HG03439 (cell line): ENCODE measurements at regions not wholly inside any gene's neighbourhood (a gene's known extent, or its start where the extent isn't known, plus 50 kb on each side); places are given as distances from the start of the nearest gene placed in this dataset.

Experiments used
- ATAC-seq: cut with Tn5 transposase; IDR thresholded peaks from one replicate; pipeline ENCODE4 v1.9.1; 2021; ENCODE audit warnings: mild to moderate bottlenecking, moderate library complexity; ENCODE audit not compliant: unreplicated experiment

DNA sequence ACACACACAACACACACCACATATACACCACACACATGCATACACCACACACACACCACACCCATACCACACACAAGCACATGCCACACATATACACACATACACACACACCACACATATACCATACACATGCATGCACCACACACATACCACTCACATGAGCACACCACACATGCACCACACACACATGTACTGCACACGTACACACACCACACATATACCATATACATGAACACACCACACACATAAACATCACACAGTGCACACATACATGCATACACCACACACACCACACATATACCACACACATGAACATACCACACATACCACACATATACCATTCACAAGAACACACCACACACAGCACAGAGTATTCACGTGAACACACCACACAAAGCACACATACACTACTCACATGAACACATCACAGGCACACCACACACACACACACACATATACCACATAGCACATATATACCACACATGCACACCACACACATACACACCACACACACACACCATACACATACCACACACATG lies 219.9 kb upstream of the RAB6C start:
- ATAC-seq: no peak

DNA sequence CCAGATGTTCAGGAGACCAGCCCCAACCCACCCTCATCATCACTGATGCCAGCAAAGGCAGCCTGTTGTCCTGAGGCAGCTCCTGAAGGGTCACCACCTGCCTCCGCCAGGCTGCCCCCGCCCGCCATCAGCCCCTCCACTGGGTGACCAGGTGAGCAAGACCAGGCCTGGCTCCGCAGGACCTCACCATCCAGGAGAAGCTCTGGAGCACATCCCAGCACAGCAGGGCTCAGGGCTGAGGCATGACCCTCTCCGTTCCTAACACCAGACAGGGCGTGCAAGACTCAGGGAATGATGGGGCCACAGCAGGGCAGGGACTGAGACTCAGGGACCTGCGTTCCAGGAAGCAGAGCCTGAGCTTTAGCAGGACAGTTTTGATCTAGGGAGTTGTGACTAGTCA lies 218.8 kb upstream of the RAB6C start:
- no peak for ATAC-seq

GRCh38 chr2:129761569-129762021 lies 217.9 kb upstream of the RAB6C start:
- no peak for ATAC-seq

GRCh38 chr2:129762386-129763189 lies 216.9 kb upstream of the RAB6C start:
- no peak for ATAC-seq

GRCh38 chr2:129763190-129763846 lies 216.1 kb upstream of the RAB6C start:
- no peak for ATAC-seq

DNA sequence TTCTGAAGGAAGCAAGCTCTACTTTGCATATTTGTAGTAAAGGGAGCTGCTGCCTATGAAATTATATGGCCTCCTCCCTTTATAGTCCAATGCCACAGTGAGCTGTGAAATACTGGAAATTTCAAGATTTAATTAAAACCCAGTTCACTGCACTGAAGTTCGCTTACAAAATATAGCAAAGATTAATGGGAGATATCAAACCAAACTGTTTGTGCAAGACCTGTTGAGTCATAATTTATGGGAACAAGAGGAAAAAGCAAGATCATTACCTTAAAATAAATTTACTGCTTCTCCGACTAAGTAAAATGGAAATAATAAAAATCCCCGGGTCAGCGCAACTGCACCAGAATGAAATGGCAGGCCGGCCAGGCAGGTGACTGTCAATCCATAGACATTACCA lies 215.5 kb upstream of the RAB6C start:
- ATAC-seq: no peak

DNA sequence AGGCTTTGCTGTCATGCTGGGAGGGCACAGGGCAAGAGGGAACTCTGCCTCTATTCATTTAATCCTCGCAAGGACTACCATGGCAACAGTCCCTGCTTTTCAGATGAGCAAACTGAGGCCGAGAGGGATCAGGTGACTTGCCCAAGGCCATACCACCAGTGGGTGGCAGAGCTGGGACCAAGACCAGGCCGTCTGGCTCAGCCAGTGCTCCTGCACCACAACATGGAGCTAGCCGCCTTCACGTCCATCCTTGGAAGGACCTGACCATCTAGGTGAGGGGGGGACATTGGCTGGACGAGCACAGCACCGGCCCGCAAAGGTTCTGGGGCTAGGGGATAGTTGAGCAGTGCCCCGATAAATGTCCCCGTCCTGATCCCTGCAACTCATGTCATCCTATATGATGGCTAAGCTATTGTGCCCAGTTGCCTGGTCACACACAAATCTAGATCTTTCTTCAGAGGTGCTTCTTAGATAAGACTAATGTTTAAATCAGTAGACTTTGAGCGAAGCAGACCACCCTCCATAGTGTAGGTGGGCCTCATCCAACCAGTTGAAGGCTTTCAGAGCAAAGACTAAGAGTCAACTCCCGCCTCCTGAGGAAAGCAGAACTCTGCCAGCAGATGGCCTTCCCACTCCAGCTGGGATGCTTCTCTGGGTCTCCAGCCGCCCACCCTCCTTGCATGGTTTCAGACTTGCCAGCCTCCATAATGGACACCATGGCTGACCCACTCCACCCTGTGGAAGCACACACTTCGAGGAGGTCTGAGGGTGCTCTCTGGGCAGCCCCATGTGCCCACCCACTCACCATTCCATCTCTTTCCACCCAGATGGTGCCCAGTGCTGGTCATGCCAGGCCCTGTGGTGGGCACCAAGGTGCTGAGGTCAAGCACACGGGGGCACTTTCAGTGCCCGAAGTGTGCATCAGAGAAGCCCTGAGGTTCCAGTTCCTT lies 214.8 kb upstream of the RAB6C start:
- no peak for ATAC-seq

DNA sequence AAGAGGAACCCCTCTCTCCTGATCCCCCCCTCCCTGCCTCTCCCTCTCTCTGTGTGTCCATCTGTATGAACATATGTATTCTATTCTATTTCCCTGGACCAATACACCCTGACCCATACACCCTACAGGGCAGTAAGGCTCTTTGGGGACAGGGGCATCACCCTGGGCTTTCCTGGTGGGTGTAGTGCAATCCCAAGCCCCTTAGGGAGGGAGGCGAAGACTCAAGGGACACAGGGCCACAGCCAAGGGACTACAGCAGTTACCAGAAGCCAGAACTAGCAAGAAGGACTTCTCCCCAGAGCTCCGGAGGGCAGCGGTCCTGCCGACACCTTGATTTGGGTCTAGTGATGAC lies 214.2 kb upstream of the RAB6C start:
- no peak for ATAC-seq

DNA sequence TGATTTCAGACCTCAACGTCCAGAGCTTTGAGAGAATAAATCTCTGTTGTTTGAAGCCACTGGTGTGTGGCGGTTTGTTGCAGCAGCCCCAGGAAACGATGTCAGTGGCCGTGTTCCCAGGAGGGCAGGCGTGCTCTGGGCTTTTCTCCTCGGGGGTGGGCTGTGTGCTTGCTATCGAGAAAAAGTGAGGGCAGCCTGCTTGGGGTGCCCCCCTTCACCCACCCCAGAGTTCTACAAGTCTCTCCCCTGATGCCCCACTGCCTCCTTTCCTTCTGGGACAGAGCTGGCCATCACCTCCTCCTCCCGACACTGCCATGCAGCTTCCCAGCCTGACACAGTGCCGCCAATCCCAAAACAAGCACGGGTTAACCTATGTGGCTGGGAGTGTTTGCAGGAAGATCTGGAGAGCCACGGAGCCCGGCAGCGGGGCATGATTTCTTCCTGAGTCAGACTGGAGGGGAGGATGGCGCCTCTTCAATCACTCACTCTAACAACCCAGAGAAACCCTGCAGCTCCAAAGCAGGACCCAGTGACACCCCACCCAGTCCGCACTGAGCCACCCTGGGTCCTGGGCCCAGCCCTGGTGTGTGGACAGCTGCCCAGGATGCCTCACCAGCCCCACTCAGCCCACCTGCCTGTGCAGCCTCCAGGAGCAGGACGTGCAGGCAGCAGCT lies 213.7 kb upstream of the RAB6C start:
- no peak for ATAC-seq

- ATAC-seq: no peak
Observed at GRCh38 chr2:129766374-129766993, 213.0 kb upstream of the RAB6C start.

DNA sequence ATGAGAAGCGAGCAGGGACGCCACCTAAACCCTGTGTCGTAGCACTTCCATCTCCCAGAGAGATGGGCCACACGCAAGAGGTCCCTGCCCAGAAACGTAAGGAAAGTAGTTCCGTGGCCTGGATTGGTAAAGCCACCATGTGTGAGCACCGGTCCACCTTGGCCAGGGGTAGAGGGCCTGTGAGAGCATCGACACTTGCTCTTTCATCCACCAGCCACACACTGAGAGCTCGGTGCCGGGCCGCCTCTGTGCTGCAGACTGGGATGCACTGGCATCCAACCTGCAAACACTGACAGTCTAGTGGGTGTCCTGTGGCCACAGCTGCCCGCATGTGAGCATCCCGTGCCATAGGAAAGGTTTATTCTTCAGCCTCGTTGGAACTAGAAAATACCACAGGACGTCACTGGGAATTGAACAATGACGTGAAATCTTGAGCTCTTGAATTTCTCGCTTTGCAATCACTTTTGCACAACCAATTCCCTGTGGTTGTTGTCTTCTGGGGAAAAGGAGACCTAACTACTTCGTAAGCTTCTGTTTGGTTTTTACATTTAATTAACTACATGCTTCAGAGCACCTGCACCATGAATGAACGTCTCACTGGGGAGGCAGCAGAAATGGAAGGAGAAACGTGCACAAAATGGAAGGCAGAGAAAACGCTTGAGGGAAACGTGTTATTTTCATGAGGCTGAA lies 212.0 kb upstream of the RAB6C start:
- no peak for ATAC-seq

GRCh38 chr2:129768036-129768386 lies 211.5 kb upstream of the RAB6C start:
- ATAC-seq: no peak

GRCh38 chr2:129768485-129769184 lies 210.8 kb upstream of the RAB6C start:
- no peak for ATAC-seq

DNA sequence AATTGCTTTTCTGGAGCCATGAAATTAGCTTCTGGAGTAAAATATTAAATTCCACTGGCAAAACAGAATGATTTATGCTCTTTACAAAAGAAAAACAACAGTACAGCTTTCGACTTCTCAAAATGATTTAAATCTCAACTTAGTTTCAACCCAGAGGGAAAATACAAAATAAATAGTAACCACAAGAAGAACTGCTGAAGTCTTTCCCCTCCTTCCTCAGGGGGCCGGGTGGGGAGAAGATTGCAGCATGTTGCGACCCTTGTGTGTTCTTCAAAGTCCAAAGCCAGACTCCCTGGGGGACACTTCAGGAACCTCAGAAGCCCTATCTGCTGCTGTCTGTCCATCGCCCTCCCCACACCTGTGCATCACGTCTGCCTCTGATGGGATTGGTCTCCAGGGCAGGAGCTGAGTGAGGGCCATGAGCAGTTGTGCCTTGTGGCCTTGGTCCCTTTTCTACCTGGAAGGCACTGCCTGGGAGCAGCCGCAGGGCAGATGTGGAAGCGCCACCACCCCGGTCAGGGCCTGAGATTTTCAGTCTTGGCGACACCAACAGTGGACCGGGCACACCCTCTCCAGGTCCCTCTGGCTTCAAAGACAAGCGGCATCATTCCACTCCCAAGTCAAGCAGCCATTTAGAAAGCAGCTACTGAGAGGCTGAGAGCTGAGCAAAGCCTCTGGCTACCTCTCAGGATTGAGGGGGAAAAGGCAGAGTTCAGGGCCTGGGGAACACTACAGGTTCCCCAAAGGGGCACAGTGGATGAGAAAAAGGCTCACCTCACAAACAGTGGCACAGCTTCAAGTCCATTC lies 210.1 kb upstream of the RAB6C start:
- ATAC-seq: no peak

- no peak for ATAC-seq
Observed at GRCh38 chr2:129771418-129772189, 207.9 kb upstream of the RAB6C start.

DNA sequence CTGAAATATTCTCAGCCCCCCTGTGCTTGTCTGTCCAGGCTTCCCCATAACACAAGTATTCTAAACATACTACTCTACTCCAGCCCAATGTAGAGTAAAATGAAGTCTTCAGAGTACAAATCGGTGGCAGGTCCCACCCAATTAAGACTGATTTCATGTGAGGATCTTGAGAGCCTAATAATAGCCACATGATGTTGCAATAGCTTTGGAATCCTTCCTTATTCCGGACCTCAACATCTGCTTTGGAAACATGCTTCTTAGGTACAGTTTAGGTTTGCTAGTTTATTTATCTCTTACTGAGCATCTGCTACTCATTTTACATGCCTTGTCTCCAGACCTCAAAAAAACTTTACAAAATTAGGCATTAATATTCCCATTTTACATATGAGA lies 207.3 kb upstream of the RAB6C start:
- no peak for ATAC-seq

- no peak for ATAC-seq
Observed at GRCh38 chr2:129775952-129776653, 203.4 kb upstream of the RAB6C start.
